Ovary (tissue), 7 donors: ENCODE measurements at regions not wholly inside any gene's neighbourhood (a gene's known extent, or its start where the extent isn't known, plus 50 kb on each side); places are given as distances from the start of the nearest gene placed in this dataset.
"Not testable (repeated sequence)": the region's sequence is repeated elsewhere in the genome, so short reads cannot be mapped to it uniquely, and the experiment has no call there.

ENCODE experiments used
- DNase-seq, 5 donors: peaks; one replicate each; pipeline ENCODE4 v3.0.0-alpha.2; 2019 to 2020
- H3K27ac ChIP-seq, 2 donors: fragments of 200-600 bp; one replicate each; pipeline versions ENCODE4 v1.5.1 to v1.8.0; 2019 to 2022
- H3K27me3 ChIP-seq: fragments of 200-600 bp; one replicate; pipeline ENCODE4 v1.8.0; 2022
- H3K36me3 ChIP-seq: fragments of 200-600 bp; sonication (generic); one replicate; pipeline ENCODE4 v1.5.1; 2019
- H3K4me1 ChIP-seq: one replicate; pipeline ENCODE4 v1.8.1; 2013; ENCODE audit warnings: mild to moderate bottlenecking, moderate library complexity; ENCODE audit not compliant: insufficient read depth
- H3K4me3 ChIP-seq: fragments of 200-600 bp; sonication (generic); one replicate; pipeline ENCODE4 v1.5.1; 2017
- H3K9me3 ChIP-seq, 2 donors: fragments of 200-600 bp in 1 of 2; sonication (generic) in 1 of 2; one replicate each; pipeline versions ENCODE4 v1.5.1 to v1.8.1; 2013 to 2019; ENCODE audit warnings: mild to moderate bottlenecking in 1 of 2, moderate library complexity in 1 of 2
- WGBS, 3 donors: extraction: QIAGEN DNeasy Blood & Tissue Kit in 1 of 3; methylation state at CpG; one replicate each; pipeline versions ENCODE4 v1.1.5 to v1.1.7; 2013 to 2017; 5-methylcytosine and 5-hydroxymethylcytosine counted together
- intact Hi-C, 4 donors: fragments of 100-400 bp; cut with DNase I; formaldehyde crosslinking; loops; one replicate each; pipeline versions ENCODE4 v1.11.0 to v1.15.1; 2022 to 2023
- donor health status: DM: no; HTN: no; CAD: no; lungs with moderate emphysema.
- donor health status: DM: no; HTN: no; CAD: no.
- donor health status: Bipolar disorder and iron deficiency.
- donor health status: DM: no; HTN: no; CAD: no.
- donor health status: DM: yes; HTN: yes; CAD: no.

GRCh38 chr2:111579500-111580134 is 304.4 kb downstream of the ANAPC1 start:
- H3K4me1 ChIP-seq, H3K27ac ChIP-seq, H3K9me3 ChIP-seq, H3K4me3 ChIP-seq, H3K27me3 ChIP-seq, H3K36me3 ChIP-seq, intact Hi-C loops, DNase-seq: not testable (repeated sequence)
- WGBS, 3 donors, result 75 to 81% (median 79%) methylated on average over 8 to 10 of the region's 10 CpGs

GRCh38 chr2:111580616-111581015 is 303.4 kb downstream of the ANAPC1 start:
- H3K36me3 ChIP-seq, H3K9me3 ChIP-seq, H3K27ac ChIP-seq, intact Hi-C loops, DNase-seq, H3K4me1 ChIP-seq, H3K27me3 ChIP-seq, H3K4me3 ChIP-seq: not testable (repeated sequence)
- no CpG with 5 or more reads among the region's 6 CpGs for WGBS, 3 donors

GRCh38 chr2:111582090-111582489 is 301.9 kb downstream of the ANAPC1 start:
- 52 to 61% (median 55%) methylated on average over 6 of the region's 6 CpGs for WGBS, 3 donors
- H3K4me1 ChIP-seq, H3K36me3 ChIP-seq, DNase-seq, H3K4me3 ChIP-seq, H3K27ac ChIP-seq, H3K9me3 ChIP-seq, intact Hi-C loops, H3K27me3 ChIP-seq: not testable (repeated sequence)

GRCh38 chr2:111583480-111583879 is 300.5 kb downstream of the ANAPC1 start:
- H3K27ac ChIP-seq, H3K4me3 ChIP-seq, H3K4me1 ChIP-seq, H3K36me3 ChIP-seq, intact Hi-C loops, DNase-seq, H3K9me3 ChIP-seq, H3K27me3 ChIP-seq: not testable (repeated sequence)
- WGBS, 3 donors, result no CpG with 5 or more reads among the region's 3 CpGs

GRCh38 chr2:111584540-111584939 is 299.5 kb downstream of the ANAPC1 start:
- H3K27me3 ChIP-seq, H3K9me3 ChIP-seq, H3K27ac ChIP-seq, DNase-seq, H3K4me3 ChIP-seq, H3K4me1 ChIP-seq, H3K36me3 ChIP-seq, intact Hi-C loops: not testable (repeated sequence)
- 77 to 89% (median 81%) methylated on average over 1 to 2 of the region's 2 CpGs for WGBS, 3 donors

- H3K27me3 ChIP-seq, intact Hi-C loops, DNase-seq, H3K36me3 ChIP-seq, H3K9me3 ChIP-seq, H3K27ac ChIP-seq, H3K4me3 ChIP-seq, H3K4me1 ChIP-seq: not testable (repeated sequence)
- WGBS, 3 donors, result 66 to 80% (median 77%) methylated on average over 4 to 6 of the region's 6 CpGs
Measured at GRCh38 chr2:111584950-111585349, 299.0 kb downstream of the ANAPC1 start.

GRCh38 chr2:111586014-111586413 is 298.0 kb downstream of the ANAPC1 start:
- H3K27me3 ChIP-seq, intact Hi-C loops: not testable (repeated sequence)

GRCh38 chr2:111595072-111595471 is 288.9 kb downstream of the ANAPC1 start:
- H3K27me3 ChIP-seq, H3K4me3 ChIP-seq, intact Hi-C loops, H3K9me3 ChIP-seq, DNase-seq, H3K4me1 ChIP-seq, H3K36me3 ChIP-seq, H3K27ac ChIP-seq: not testable (repeated sequence)
- 59 to 85% (median 67%) methylated on average over 3 to 4 of the region's 7 CpGs for whole genome bisulfite sequencing, 3 donors

More at GRCh38 chr2:111586014-111586413, 298.0 kb downstream of the ANAPC1 start:
- DNase-seq, H3K4me1 ChIP-seq, H3K27ac ChIP-seq, H3K4me3 ChIP-seq, H3K9me3 ChIP-seq, H3K36me3 ChIP-seq: not testable (repeated sequence)
- WGBS, 3 donors, result 28 to 70% (median 33%) methylated on average over 2 of the region's 2 CpGs

- intact Hi-C loops, H3K4me1 ChIP-seq, H3K4me3 ChIP-seq, H3K9me3 ChIP-seq, H3K36me3 ChIP-seq, H3K27ac ChIP-seq, DNase-seq, H3K27me3 ChIP-seq: not testable (repeated sequence)
- WGBS, 3 donors, result 0 to 56% (median 49%) methylated on average over 1 to 2 of the region's 4 CpGs
Measured at GRCh38 chr2:111596808-111597705, 286.9 kb downstream of the ANAPC1 start.

- H3K4me1 ChIP-seq, H3K27ac ChIP-seq, H3K36me3 ChIP-seq, H3K9me3 ChIP-seq, intact Hi-C loops, H3K27me3 ChIP-seq, DNase-seq, H3K4me3 ChIP-seq: not testable (repeated sequence)
- WGBS, 3 donors, result 24 to 90% (median 67%) methylated on average over 1 to 2 of the region's 2 CpGs
Measured at GRCh38 chr2:111598944-111599343, 285.0 kb downstream of the ANAPC1 start.

- H3K27me3 ChIP-seq, H3K9me3 ChIP-seq, H3K27ac ChIP-seq, H3K36me3 ChIP-seq, intact Hi-C loops, H3K4me3 ChIP-seq, H3K4me1 ChIP-seq, DNase-seq: not testable (repeated sequence)
- WGBS, 3 donors, result 71 to 84% methylated on average over 6 to 7 of the region's 7 CpGs; no CpG with 5 or more reads in 1 of the 3 donors
Measured at GRCh38 chr2:111602259-111602658, 281.7 kb downstream of the ANAPC1 start.

GRCh38 chr2:111605798-111606197 is 278.2 kb downstream of the ANAPC1 start:
- H3K36me3 ChIP-seq, H3K4me1 ChIP-seq, H3K4me3 ChIP-seq, H3K9me3 ChIP-seq, DNase-seq, H3K27ac ChIP-seq, H3K27me3 ChIP-seq, intact Hi-C loops: not testable (repeated sequence)
- 93 to 100% (median 95%) methylated on average over 4 to 8 of the region's 11 CpGs for WGBS, 3 donors
